ENCODE measurements at regions not wholly inside any gene's neighbourhood (a gene's known extent, or its start where the extent isn't known, plus 50 kb on each side); places are given as distances from the start of the nearest gene placed in this dataset.

GRCh38 chr7:96775046-96775445 is 65.4 kb upstream of the SEM1 start:
- TF ChIP-seq GATA2 (IDR thresholded peaks at IDR 0.05; ENCODE audit: low read depth, low read length) (0 out of 2 replicates have a peak, but pooled peaks have one; percentile 19), GATA3 (IDR thresholded peaks at IDR 0.05; ENCODE audit: low read depth, low read length) (no peak)
